ENCODE measurements at regions not wholly inside any gene's neighbourhood (a gene's known extent, or its start where the extent isn't known, plus 50 kb on each side); places are given as distances from the start of the nearest gene placed in this dataset.
"Not testable (repeated sequence)": the region's sequence is repeated elsewhere in the genome, so short reads cannot be mapped to it uniquely, and the experiment has no call there.

GRCh38 chr4:9110700-9111099, 59.5 kb upstream of the FAM90A26 start:
- 43 to 100% methylated on average over 1 to 2 of the region's 3 CpGs for WGBS, 2 donors (ENCODE audit: low coverage in 1 of 2)
- H3K36me3 ChIP-seq, result not testable (repeated sequence)

GRCh38 chr4:9103148-9103524, 67.1 kb upstream of the FAM90A26 start:
- H3K4me1 ChIP-seq, H3K27ac ChIP-seq, H3K9me3 ChIP-seq, H3K36me3 ChIP-seq, H3K27me3 ChIP-seq, H3K4me3 ChIP-seq, ATAC-seq: not testable (repeated sequence)
- 7 to 31% methylated on average over 3 to 6 of the region's 6 CpGs for WGBS, 2 donors (ENCODE audit: low coverage in 1 of 2)

More at GRCh38 chr4:9110700-9111099, 59.5 kb upstream of the FAM90A26 start:
- H3K4me3 ChIP-seq, H3K4me1 ChIP-seq, H3K9me3 ChIP-seq, H3K27ac ChIP-seq, H3K27me3 ChIP-seq, ATAC-seq: not testable (repeated sequence)

GRCh38 chr4:9102471-9103147, 67.6 kb upstream of the FAM90A26 start:
- not testable (repeated sequence) for H3K9me3 ChIP-seq, H3K27me3 ChIP-seq, H3K36me3 ChIP-seq, H3K4me1 ChIP-seq, H3K4me3 ChIP-seq, H3K27ac ChIP-seq, ATAC-seq
- WGBS, 2 donors (ENCODE audit: low coverage in 1 of 2), result 89 to 90% methylated on average over 6 to 22 of the region's 22 CpGs

GRCh38 chr4:9096330-9096729, 73.9 kb upstream of the FAM90A26 start:
- not testable (repeated sequence) for ATAC-seq, H3K36me3 ChIP-seq, H3K27ac ChIP-seq, H3K27me3 ChIP-seq, H3K4me1 ChIP-seq, H3K9me3 ChIP-seq, H3K4me3 ChIP-seq
- no CpG with 5 or more reads among the region's 5 CpGs for WGBS, 2 donors (ENCODE audit: low coverage in 1 of 2)

- WGBS, 2 donors (ENCODE audit: low coverage in 1 of 2), result 60% methylated on average over 1 of the region's 15 CpGs; no CpG with 5 or more reads in 1 of the 2 donors
Observed at GRCh38 chr4:9078796-9079195, 91.4 kb upstream of the FAM90A26 start.

GRCh38 chr4:9076974-9077373, 93.2 kb upstream of the FAM90A26 start:
- WGBS, 2 donors (ENCODE audit: low coverage in 1 of 2), result 80 to 88% methylated on average over 1 of the region's 3 CpGs
- ATAC-seq, H3K27ac ChIP-seq, H3K4me3 ChIP-seq, H3K4me1 ChIP-seq, H3K27me3 ChIP-seq, H3K36me3 ChIP-seq: not testable (repeated sequence)
- peaks cover 0 to 13% (median 0%) of the 10 kb centered on the region in 3 donors for H3K9me3 ChIP-seq

More at GRCh38 chr4:9078796-9079195, 91.4 kb upstream of the FAM90A26 start:
- ATAC-seq, H3K4me3 ChIP-seq, H3K27me3 ChIP-seq, H3K36me3 ChIP-seq, H3K4me1 ChIP-seq, H3K27ac ChIP-seq: not testable (repeated sequence)
- H3K9me3 ChIP-seq, result peaks cover 0 to 13% (median 0%) of the 10 kb centered on the region in 3 donors

- not testable (repeated sequence) for H3K27me3 ChIP-seq
- 78 to 80% methylated on average over 1 of the region's 2 CpGs for WGBS, 2 donors (ENCODE audit: low coverage in 1 of 2)
- H3K9me3 ChIP-seq, result peaks cover 0 to 13% (median 0%) of the 10 kb centered on the region in 3 donors
Observed at GRCh38 chr4:9076486-9076885, 93.7 kb upstream of the FAM90A26 start.

GRCh38 chr4:9073371-9073770, 96.8 kb upstream of the FAM90A26 start:
- H3K4me1 ChIP-seq, H3K36me3 ChIP-seq, H3K9me3 ChIP-seq, H3K27ac ChIP-seq, H3K4me3 ChIP-seq, ATAC-seq, H3K27me3 ChIP-seq: not testable (repeated sequence)
- 68% methylated on average over 3 to 6 of the region's 6 CpGs for WGBS, 2 donors (ENCODE audit: low coverage in 1 of 2)

More at GRCh38 chr4:9076486-9076885, 93.7 kb upstream of the FAM90A26 start:
- H3K27ac ChIP-seq, ATAC-seq, H3K36me3 ChIP-seq, H3K4me1 ChIP-seq, H3K4me3 ChIP-seq: not testable (repeated sequence)

GRCh38 chr4:9072521-9073220, 97.5 kb upstream of the FAM90A26 start:
- not testable (repeated sequence) for ATAC-seq, H3K9me3 ChIP-seq, H3K4me3 ChIP-seq, H3K27ac ChIP-seq, H3K4me1 ChIP-seq, H3K27me3 ChIP-seq, H3K36me3 ChIP-seq
- 26 to 38% methylated on average over 8 to 10 of the region's 14 CpGs for WGBS, 2 donors (ENCODE audit: low coverage in 1 of 2)

GRCh38 chr4:9067923-9068322, 102.3 kb upstream of the FAM90A26 start:
- H3K9me3 ChIP-seq, result peaks cover 0 to 19% (median 0%) of the 10 kb centered on the region in 3 donors
- not testable (repeated sequence) for H3K4me3 ChIP-seq, H3K36me3 ChIP-seq, H3K4me1 ChIP-seq, ATAC-seq, H3K27ac ChIP-seq, H3K27me3 ChIP-seq
- 90 to 100% methylated on average over 1 to 2 of the region's 2 CpGs for WGBS, 2 donors (ENCODE audit: low coverage in 1 of 2)

GRCh38 chr4:9063612-9064011, 106.6 kb upstream of the FAM90A26 start:
- not testable (repeated sequence) for H3K27me3 ChIP-seq, H3K27ac ChIP-seq, ATAC-seq, H3K4me1 ChIP-seq, H3K36me3 ChIP-seq, H3K4me3 ChIP-seq
- peaks cover 0 to 19% (median 0%) of the 10 kb centered on the region in 3 donors for H3K9me3 ChIP-seq
- WGBS, 2 donors (ENCODE audit: low coverage in 1 of 2), result 90 to 94% methylated on average over 2 to 3 of the region's 5 CpGs

- H3K27me3 ChIP-seq, H3K36me3 ChIP-seq, H3K4me3 ChIP-seq, ATAC-seq, H3K4me1 ChIP-seq, H3K27ac ChIP-seq, H3K9me3 ChIP-seq: not testable (repeated sequence)
- WGBS, 2 donors (ENCODE audit: low coverage in 1 of 2), result 14 to 45% methylated on average over 1 to 3 of the region's 3 CpGs
Observed at GRCh38 chr4:9024866-9025265, 145.3 kb upstream of the FAM90A26 start.

- not testable (repeated sequence) for H3K27ac ChIP-seq, H3K9me3 ChIP-seq, H3K4me3 ChIP-seq, H3K36me3 ChIP-seq, ATAC-seq, H3K27me3 ChIP-seq, H3K4me1 ChIP-seq
- 82 to 100% methylated on average over 1 to 2 of the region's 4 CpGs for WGBS, 2 donors (ENCODE audit: low coverage in 1 of 2)
Observed at GRCh38 chr4:9009792-9010191, 138.2 kb upstream of the HMX1 start.

- H3K4me3 ChIP-seq, H3K27me3 ChIP-seq, H3K9me3 ChIP-seq, H3K4me1 ChIP-seq, H3K27ac ChIP-seq, ATAC-seq, H3K36me3 ChIP-seq: not testable (repeated sequence)
- whole genome bisulfite sequencing, 2 donors (ENCODE audit: low coverage in 1 of 2), result 80 to 100% methylated on average over 1 of the region's 4 CpGs
Observed at GRCh38 chr4:9008407-9008806, 136.8 kb upstream of the HMX1 start.

Data from gastroesophageal sphincter (tissue), 4 donors.